Hepatocyte (in vitro differentiated cells): ENCODE measurements at regions not wholly inside any gene's neighbourhood (a gene's known extent, or its start where the extent isn't known, plus 50 kb on each side); places are given as distances from the start of the nearest gene placed in this dataset.

Source experiments
- DNase-seq: peaks from one replicate; pipeline ENCODE4 v3.0.0-alpha.2; 2016; ENCODE audit warnings: low spot score
- H2AFZ ChIP-seq: fragments of 200-600 bp; sonication (generic); 2 replicates; pipeline ENCODE4 v1.6.0; 2016; ENCODE audit warnings: antibody characterized with exemption, mild to moderate bottlenecking
- H3K27ac ChIP-seq: fragments of 200-600 bp; sonication (generic); 2 replicates; pipeline ENCODE4 v1.5.1; 2016; ENCODE audit warnings: mild to moderate bottlenecking
- H3K27me3 ChIP-seq: fragments of 200-600 bp; sonication (generic); 2 replicates; pipeline ENCODE4 v1.6.1; 2016
- H3K36me3 ChIP-seq: fragments of 200-600 bp; sonication (generic); replicated peaks from 2 replicates; pipeline ENCODE4 v1.5.1; 2016; ENCODE audit warnings: low read depth; ENCODE audit not compliant: insufficient read depth
- H3K4me1 ChIP-seq: fragments of 200-600 bp; sonication (generic); 2 replicates; pipeline ENCODE4 v1.5.1; 2016; ENCODE audit warnings: mild to moderate bottlenecking, moderate library complexity; ENCODE audit not compliant: insufficient read depth
- H3K4me2 ChIP-seq: fragments of 200-600 bp; sonication (generic); 2 replicates; pipeline ENCODE4 v1.6.0; 2016
- H3K4me3 ChIP-seq: fragments of 200-600 bp; sonication (generic); 2 replicates; pipeline ENCODE4 v1.5.1; 2016; ENCODE audit warnings: mild to moderate bottlenecking
- H3K79me2 ChIP-seq: fragments of 200-600 bp; sonication (generic); 2 replicates; pipeline ENCODE4 v1.6.0; 2017; ENCODE audit warnings: mild to moderate bottlenecking
- H3K9me2 ChIP-seq: fragments of 200-600 bp; sonication (generic); replicated peaks from 2 replicates; pipeline ENCODE4 v1.6.0; 2017; ENCODE audit warnings: mild to moderate bottlenecking; ENCODE audit not compliant: insufficient read depth
- H3K9me3 ChIP-seq: fragments of 200-600 bp; sonication (generic); 2 replicates; pipeline ENCODE4 v1.5.1; 2016; ENCODE audit warnings: low read depth, mild to moderate bottlenecking
- H4K20me1 ChIP-seq: fragments of 200-600 bp; sonication (generic); 2 replicates; pipeline ENCODE4 v1.6.0; 2016; ENCODE audit warnings: mild to moderate bottlenecking; ENCODE audit not compliant: insufficient read depth, poor library complexity, severe bottlenecking
- EZH2 ChIP-seq: fragments of 200-600 bp; sonication (generic); IDR thresholded peaks from 2 replicates; pipeline ENCODE4 v1.6.1; 2016; ENCODE audit warnings: antibody characterized with exemption, mild to moderate bottlenecking, borderline replicate concordance
- EZH2phosphoT487 ChIP-seq: fragments of 200-600 bp; sonication (generic); IDR thresholded peaks from one replicate; pipeline ENCODE4 v1.6.1; 2018; ENCODE audit warnings: antibody characterized with exemption, mild to moderate bottlenecking, low read depth, moderate library complexity; ENCODE audit not compliant: unreplicated experiment, severe bottlenecking
- WGBS: methylation state at CpG from one replicate; pipeline ENCODE4 v1.1.6; 2016; ENCODE audit warnings: low lambda C conversion rate; ENCODE audit errors: missing lambda C conversion rate; 5-methylcytosine and 5-hydroxymethylcytosine counted together
- TF ChIP-seq, protein P1 (sequence below): fragments of 200-600 bp; sonication (generic); IDR thresholded peaks from 2 replicates; pipeline ENCODE4 v1.5.1; 2016; ENCODE audit warnings: antibody characterized with exemption, mild to moderate bottlenecking; ENCODE audit not compliant: poor library complexity

- Histone ChIP-seq H3K4me2 (no peak overlapping the region), H3K79me2 (no peaks in the 10 kb centered on the region), H3K27ac (no peak overlapping the region), H3K9me3 (no peaks in the 10 kb centered on the region), H3K4me1 (no peaks in the 10 kb centered on the region), H4K20me1 (no peaks in the 10 kb centered on the region), H3K27me3 (no peaks in the 10 kb centered on the region), H3K36me3 (no peaks in the 10 kb centered on the region), H3K9me2 (no peaks in the 10 kb centered on the region), H2AFZ (no peak overlapping the region), H3K4me3 (no peak overlapping the region)
- TF ChIP-seq EZH2: no peak
- no peak for DNase-seq
- 80% methylated on average over 7 of the region's 7 CpGs for WGBS
Observed at GRCh38 chr22:49064836-49065235, 762.8 kb downstream of the BRD1 start.

DNA sequence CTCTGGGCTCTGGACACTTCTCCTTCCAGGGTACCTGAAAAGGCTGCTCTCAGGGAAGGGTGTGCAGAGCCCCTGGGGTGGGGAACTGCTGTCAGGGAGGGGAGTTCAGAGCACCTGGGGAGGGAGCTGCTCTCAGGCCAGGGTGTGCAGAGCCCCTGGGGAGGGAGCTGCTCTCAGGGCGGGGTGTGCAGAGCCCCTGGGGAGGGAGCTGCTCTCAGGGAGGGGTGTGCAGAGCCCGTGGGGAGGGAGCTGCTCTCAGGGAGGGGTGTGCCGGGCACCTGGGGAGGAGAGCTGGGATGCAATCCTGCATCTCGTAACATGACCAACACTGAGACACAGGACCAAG lies 764.2 kb downstream of the BRD1 start:
- H3K27ac ChIP-seq: no peak overlapping the region

DNA sequence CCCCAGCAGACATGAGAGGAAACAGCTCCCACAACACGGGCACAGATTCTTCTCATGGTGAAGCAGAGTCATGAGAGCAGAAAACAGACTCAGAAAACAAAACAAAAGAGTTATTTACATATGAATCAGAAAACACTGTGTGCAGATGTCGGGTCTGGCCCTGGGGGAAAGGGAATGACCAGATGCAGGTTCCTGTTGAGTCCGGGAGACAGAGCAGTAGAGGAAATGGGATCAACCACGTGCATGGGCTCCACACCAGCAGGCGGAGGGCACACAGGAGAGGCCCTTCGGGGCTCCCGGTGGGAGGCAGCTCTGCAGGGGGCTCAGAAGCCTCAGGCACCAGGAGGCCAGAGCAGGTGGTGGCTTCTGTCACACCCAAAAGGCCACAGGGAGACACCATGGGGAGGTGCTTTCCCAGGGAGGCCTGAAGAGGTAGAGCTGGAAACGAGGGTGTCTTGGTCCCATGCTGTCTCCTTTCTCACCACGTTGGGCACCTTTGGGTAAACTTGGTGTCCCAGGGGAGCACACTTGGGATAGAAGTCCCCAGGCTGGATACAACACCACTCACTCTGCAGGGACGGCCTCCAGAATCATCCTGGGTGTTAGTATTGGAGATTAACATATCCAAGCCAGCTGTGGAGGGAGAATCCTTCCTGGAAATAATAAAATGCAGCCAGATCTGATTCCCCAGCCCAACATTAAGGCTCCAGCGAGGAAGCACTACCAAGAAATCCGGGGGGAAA lies 764.7 kb downstream of the BRD1 start:
- H3K36me3 ChIP-seq: no peaks in the 10 kb centered on the region
- no peak overlapping the region for H3K4me2 ChIP-seq
- H3K27ac ChIP-seq: no peak overlapping the region
- H3K9me3 ChIP-seq: no peaks in the 10 kb centered on the region
- 51% methylated on average over 12 of the region's 12 CpGs for WGBS
- H3K79me2 ChIP-seq: no peaks in the 10 kb centered on the region
- TF ChIP-seq EZH2phosphoT487 (no peak), EZH2 (no peak)
- TF ChIP-seq, protein P1, sequence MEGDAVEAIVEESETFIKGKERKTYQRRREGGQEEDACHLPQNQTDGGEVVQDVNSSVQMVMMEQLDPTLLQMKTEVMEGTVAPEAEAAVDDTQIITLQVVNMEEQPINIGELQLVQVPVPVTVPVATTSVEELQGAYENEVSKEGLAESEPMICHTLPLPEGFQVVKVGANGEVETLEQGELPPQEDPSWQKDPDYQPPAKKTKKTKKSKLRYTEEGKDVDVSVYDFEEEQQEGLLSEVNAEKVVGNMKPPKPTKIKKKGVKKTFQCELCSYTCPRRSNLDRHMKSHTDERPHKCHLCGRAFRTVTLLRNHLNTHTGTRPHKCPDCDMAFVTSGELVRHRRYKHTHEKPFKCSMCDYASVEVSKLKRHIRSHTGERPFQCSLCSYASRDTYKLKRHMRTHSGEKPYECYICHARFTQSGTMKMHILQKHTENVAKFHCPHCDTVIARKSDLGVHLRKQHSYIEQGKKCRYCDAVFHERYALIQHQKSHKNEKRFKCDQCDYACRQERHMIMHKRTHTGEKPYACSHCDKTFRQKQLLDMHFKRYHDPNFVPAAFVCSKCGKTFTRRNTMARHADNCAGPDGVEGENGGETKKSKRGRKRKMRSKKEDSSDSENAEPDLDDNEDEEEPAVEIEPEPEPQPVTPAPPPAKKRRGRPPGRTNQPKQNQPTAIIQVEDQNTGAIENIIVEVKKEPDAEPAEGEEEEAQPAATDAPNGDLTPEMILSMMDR: no peak
- no peak overlapping the region for H3K4me3 ChIP-seq
- no peaks in the 10 kb centered on the region for H3K4me1 ChIP-seq
- H4K20me1 ChIP-seq: no peaks in the 10 kb centered on the region
- no peaks in the 10 kb centered on the region for H3K9me2 ChIP-seq
- H2AFZ ChIP-seq: no peak overlapping the region
- no peak for DNase-seq
- H3K27me3 ChIP-seq: no peaks in the 10 kb centered on the region

More for the DNA sequence above, 764.2 kb downstream of the BRD1 start:
- Histone ChIP-seq H3K36me3 (no peaks in the 10 kb centered on the region), H4K20me1 (no peaks in the 10 kb centered on the region), H3K4me3 (no peak overlapping the region), H3K79me2 (no peaks in the 10 kb centered on the region), H3K27me3 (no peaks in the 10 kb centered on the region), H3K9me3 (no peaks in the 10 kb centered on the region), H3K4me1 (no peaks in the 10 kb centered on the region), H3K4me2 (no peak overlapping the region), H2AFZ (no peak overlapping the region), H3K9me2 (no peaks in the 10 kb centered on the region)
- TF ChIP-seq EZH2phosphoT487 (no peak), EZH2 (no peak)
- TF ChIP-seq, protein P1: no peak
- no peak for DNase-seq
- WGBS: no CpG with 5 or more reads among the region's 4 CpGs

DNA sequence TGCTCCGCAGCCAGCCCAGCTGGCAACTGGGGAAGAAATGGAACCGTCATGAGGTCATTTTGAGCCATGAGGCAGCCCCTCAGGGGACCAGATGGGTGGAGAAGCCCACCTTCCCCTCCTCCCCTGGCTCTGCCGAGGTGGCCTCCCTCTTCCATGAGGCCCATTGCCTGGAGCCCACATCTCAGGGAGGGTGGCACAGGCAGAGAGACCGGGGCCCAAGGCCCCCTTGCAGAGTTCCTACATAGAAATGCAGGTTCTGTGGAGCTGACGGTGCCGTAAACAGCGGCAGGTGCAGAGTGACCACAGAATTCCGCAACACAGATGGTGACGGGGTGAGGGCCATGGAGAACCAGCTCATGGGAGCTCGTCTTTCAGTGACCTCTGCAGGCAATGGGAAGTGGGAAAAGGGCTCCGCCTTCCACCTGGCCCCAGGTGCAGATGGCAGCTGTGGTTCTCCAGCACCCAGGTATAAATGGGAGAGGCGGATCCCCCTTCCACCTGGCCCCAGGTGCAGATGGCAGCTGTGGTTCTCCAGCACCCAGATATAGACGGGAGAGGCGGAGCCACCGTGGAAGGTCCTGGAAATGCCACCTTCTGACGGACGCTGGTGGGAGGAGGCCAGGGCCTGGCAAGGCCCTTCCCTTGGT lies 765.4 kb downstream of the BRD1 start:
- Histone ChIP-seq H3K79me2 (no peaks in the 10 kb centered on the region), H3K27ac (no peak overlapping the region), H3K9me3 (no peaks in the 10 kb centered on the region), H2AFZ (no peak overlapping the region), H3K27me3 (no peaks in the 10 kb centered on the region), H3K4me3 (no peak overlapping the region), H3K9me2 (no peaks in the 10 kb centered on the region), H3K4me2 (no peak overlapping the region), H4K20me1 (no peaks in the 10 kb centered on the region), H3K36me3 (no peaks in the 10 kb centered on the region), H3K4me1 (no peaks in the 10 kb centered on the region)
- no peak for DNase-seq
- TF ChIP-seq EZH2phosphoT487 (no peak), EZH2 (no peak)
- TF ChIP-seq, protein P1: no peak
- WGBS: 86% methylated on average over 16 of the region's 17 CpGs
